HG02759 (cell line): ENCODE measurements at regions not wholly inside any gene's neighbourhood (a gene's known extent, or its start where the extent isn't known, plus 50 kb on each side); places are given as distances from the start of the nearest gene placed in this dataset.
"Not testable (repeated sequence)": the region's sequence is repeated elsewhere in the genome, so short reads cannot be mapped to it uniquely, and the experiment has no call there.

Experiments used
- ATAC-seq: cut with Tn5 transposase; IDR thresholded peaks from one replicate; pipeline ENCODE4 v1.9.1; 2021; ENCODE audit warnings: mild to moderate bottlenecking, moderate library complexity; ENCODE audit not compliant: unreplicated experiment

DNA sequence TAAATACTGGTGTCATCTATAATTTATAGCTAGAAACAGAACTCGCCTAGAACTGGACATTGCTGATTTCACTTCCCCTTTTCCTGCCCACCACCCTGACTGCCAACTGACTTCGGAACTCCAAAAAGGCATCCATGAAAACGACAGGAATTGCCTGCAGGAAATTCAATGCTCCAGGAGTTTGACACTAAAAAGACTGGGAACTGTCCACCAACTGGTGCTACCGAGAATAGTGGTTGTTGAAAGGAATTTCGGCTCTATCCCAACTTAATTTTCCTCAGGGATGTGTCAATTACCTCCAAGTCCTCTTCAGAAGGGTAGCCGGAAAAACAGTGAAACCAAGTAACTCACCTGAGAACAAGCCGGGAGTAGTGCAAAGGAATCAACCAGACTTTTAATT, 440.0 kb downstream of the PRELID2 start:
- not testable (repeated sequence) for ATAC-seq

DNA sequence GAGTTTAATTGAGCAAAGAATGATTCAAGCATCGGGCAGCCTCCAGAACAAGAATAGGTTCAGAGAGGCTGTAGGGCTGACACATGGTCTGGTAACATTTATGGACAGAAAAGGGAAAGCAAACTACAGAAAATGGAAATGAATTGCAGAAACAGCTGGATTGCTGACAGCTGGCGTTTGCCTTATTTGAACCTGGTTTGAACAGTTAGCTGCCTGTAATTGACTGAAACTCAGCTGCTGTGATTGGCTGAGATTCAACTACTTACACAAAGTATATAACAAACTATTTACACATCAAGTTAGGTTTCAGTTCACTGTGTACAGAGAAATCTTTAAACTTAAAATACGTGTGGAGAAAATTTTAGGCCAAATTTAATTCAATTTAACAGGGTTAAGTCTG, 441.7 kb downstream of the PRELID2 start:
- ATAC-seq = no peak

DNA sequence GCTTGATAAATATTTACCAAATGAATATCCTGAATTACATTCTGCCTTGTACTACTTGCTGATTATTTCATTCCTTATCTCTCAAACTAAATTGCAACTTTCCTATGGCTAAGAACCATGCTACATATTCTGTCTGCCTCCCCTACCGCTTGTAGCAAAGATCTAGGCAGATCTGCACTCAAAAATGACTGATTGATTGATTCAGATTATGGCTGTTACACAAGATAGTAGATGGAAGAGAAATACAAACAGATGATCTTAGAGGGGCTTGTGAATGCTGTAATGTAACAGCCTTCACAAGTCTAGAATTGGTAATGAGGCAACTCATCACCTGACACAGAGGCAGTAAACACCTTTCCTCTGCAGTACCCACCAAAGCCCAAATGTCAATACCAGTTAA, 446.1 kb downstream of the PRELID2 start:
- ATAC-seq = no peak

DNA sequence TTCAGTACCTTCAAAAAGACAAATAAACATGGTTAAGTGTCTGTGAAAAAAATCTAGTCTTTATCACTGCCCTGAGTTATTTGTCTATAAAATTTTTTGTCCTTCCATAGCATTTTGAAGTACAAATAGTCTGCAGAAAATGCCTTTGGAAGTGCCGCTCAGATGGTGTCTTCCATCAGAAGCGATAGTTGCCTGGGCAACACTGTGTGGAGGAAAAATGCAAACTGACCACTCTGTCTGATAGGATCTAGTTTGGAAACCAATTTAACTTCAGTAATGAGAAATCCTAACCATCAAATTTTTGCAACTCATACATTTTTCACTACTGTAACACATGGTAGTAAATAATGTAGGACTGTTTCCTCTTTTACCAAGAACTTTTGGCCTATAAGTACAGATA, 449.9 kb downstream of the PRELID2 start:
- no peak for ATAC-seq

DNA sequence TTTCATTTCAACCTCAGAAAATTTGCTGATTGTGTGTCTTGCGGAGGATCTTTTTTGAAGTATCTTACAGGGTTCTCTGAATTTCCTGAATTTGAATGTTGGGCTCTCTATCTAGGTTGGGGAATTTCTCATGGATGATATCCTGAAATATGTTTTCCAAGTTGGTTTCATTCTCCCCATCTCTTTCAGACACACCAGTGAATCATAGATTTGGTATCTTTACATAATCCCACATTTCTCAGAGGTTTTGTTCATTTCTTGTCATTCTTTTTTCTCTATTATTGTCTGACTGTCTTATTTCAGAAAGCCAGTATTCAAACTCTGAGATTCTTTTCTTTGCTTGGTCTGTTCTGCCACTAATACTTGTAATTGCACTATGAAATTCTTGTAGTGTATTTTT, 456.9 kb downstream of the PRELID2 start:
- ATAC-seq = no peak

DNA sequence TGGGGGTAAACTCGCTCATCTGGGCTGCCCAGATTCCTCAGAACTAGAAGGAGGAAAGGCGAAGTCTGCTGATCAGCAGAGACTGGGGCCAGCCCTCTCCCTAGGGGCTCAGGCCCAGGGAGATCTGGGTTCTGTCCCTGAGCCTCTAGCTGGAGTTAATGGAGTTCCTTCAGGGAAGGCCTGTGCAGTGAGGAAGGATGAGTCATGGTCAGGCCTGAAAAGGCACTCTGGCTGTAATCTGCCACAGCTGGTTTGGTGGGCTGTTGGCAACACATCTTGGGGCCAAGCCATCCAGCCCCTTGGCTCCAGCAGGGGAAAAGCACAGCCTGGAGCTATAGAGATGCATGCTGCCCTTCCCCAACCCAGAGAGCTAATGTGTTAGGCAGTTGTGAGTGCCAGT, 459.6 kb downstream of the PRELID2 start:
- no peak for ATAC-seq

DNA sequence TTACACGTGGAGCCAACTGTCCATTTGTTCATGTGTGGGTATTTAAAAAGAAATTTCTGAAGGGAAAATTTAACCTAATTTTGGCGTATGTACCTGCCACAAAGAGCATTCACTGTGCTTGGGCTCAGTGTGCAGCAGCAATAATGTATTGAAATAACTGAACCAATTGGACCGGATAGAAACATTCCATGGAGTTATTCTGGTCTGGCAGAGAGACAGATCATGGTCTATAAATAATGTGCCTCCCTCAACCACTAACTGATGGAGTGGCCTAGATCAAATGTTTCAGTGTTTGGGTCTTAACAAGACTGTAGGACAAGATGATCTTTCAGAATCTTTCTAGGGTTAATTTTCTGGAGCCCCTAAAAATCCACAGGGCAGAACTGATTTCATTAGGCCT, 469.7 kb downstream of the PRELID2 start:
- no peak for ATAC-seq

DNA sequence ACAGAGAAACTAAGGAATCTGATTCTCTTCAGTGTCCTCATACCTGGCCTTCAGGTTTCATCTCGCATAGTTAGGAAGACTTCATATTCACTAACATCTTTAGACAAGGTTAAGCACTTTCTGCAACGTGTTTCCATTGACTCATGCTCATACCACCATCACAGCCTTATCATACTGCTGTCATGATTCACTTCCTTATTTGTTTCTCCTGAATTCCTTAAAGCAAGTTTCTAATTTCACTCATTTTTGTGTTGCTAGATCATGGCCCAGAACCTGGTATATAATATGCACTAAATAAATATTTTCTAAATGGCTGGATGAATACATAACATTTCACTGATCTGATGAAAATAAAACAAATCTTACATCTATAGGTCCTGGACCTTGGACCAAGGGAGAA, 472.9 kb downstream of the PRELID2 start:
- ATAC-seq = no peak

DNA sequence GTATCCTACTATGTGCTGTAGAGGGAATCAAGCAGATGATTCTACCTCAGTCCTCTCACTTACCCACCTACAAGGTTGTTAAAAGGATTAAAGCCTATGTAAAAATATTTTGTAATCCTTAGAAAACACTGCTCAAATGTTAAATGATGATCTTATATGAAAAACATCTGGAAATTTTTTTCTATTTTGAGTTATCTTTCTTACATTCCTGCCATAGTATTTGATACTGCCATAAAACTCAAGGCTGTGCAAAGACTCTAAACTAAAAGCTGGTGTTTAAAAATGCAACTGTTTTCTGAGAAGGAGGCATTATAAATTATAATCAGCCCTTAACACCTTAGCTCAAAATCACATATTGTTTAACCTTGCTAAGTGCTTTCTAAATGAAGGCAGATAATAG, 474.2 kb downstream of the PRELID2 start:
- ATAC-seq = no peak

DNA sequence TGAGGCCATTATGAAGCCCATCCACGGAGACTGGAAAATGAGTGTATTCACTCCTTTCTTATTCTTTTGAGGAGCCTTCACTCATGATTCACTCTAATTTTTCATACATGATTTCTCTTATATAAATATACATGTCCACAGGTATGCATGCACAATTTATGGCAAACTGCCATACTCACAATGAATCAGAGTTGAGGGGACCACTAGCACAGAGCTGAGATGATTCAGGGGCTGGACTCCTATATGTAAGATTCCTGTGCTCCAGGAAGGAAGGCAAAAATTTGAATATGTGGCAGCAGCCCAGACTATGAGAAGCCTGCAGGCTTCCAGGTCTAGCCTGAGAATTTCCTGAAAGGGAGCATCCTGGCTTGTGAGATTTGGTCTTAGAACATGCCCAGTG, 484.6 kb downstream of the PRELID2 start:
- no peak for ATAC-seq

DNA sequence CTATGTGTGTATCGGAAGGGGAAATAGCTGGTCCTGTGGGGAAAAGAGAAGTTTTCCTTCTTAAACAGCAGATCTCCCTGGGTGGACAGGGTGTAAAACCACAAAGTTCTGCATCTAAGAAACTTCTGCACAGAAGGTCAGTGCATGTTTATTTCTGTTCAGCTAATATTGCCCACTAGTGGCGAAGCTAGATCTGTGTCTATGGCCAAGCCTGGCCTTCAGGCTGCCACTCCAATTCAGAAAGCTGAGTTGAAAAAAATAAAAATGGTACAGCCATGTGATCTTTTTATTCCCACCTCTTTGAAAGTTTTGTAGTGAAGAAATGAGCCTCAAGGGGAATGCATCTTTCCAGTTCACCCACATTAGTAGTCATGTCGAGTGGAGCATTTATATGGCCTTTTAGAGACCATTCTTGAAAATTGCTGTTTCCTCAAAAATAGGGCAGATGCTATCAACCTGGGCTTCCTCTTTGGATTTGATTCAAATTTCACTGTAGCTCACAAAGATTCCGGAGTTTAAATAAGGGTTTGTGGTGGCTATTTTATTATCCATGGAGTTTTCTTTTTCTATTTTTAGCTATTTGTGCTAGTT, 488.0 kb downstream of the PRELID2 start:
- ATAC-seq = peak; percentile 62

DNA sequence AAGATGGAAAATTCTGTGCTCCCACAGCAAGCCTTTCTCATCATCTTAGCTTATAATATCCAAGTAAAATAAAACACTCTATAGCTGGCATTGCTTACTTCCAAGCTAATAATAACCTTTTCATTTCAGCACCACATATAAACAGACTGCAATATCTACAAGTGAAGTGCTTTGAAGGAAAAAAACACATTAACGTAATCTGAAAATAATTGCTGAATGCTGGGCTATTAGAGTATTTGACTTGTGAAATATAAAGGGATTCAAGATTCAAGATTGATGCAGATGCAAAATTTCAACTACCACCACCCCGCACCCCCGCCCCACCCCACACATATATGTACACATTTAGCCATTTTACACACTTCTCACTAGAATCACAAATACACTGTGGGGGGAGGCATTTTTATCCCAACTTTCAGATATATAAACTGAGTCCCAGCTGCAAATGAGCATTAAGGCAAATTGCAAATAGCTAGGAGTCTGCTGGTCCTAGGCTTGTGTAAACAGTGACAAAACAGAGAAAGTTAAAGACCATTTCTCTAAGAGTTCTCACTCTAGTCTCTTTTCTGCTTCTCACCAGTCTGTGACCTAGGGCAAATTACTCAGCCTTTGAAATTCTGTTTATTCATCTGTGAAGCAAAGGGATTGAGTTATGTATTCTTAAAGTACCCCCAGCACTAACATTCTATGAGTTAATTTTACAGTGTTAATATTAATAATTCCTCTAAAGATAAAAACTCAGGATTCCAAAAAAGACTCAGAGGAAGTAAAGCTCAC, 489.4 kb downstream of the PRELID2 start:
- ATAC-seq = no peak

DNA sequence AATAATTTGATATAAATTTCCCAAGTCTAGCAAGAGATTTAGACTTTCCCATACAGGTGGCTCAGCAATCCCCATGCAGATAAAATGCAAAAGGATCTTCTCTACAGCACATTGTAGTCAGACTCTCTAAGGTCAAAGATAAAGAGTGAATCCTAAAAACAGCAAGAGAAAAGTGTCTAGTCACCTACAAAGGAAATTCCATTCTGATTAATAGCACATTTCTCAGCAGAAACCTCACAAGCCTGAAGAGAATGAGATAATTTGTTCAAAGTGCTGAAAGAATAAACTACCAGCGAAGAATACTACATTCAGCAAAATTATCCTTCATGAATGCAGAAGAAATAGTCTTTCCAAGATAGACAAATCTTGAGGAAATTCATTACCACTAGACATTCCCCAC, 493.3 kb downstream of the PRELID2 start:
- ATAC-seq = no peak

DNA sequence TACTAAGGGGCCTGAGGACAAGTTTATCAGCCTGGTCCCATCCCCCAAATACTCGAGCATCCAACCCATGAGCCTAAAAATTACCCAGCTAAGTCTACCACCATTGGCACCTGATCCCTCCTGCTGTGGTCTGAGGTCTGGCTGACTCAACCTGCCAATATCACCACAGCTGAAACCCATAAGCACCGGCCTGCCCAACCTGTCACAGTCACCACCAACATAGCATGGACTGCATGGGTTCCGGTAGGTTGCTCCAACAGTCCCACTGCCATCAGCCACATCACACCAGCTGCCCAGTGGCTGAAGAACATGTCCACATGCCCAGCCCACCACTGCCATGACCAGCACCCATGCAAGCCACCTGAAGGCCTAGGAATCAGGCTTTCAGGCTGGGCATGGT, 495.0 kb downstream of the PRELID2 start:
- ATAC-seq = no peak

DNA sequence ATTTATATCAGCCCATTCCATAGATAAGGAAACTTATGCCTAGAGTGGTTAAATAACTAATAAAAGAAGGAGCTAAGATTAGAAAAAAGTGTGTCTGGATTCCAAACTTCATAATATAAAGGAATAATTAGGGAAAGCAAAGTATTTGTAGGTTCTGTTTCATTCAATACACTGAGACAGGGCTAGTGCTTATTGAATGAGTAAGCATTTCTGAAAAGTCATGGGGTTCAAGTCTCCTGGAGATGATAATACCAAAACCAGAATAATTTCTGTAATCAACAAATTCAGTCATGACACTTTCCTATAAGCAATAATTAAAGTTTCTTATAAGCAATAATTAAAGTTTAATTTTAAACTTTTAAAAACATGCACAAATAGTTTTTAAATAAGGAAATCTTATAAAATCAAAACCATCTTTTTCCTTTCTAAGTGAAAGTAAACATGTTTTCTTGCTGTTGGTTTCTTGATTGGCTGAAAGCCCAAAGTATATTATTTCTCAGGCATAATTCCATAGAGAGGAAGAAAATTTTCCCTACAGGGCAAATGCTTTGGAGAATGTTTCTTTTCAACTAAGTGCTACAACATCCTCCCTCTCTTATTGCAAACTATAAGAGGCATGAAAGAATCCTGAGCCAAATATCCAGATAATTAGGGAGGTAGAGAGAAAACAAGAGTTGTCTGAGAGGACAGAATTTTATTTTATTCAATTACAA, 510.2 kb downstream of the PRELID2 start:
- no peak for ATAC-seq

DNA sequence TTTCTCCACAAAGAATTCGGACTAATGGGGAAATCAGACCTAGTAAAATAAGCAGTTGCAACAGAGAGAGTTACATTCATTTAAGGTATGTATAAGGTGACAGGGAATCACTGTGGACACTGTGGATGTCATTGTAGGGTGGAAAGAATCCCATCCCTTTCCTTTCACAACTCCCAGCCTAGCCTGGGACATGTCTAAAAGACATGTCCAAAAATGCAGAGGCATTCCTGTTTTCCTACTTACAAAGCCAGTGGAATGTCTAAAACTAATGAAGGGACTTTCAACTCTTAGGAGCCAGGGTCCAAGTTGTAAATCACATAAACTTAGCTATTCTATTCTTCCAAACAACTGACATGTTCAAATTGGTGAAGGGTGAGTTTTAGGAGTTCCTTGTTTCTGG, 511.0 kb downstream of the PRELID2 start:
- no peak for ATAC-seq

DNA sequence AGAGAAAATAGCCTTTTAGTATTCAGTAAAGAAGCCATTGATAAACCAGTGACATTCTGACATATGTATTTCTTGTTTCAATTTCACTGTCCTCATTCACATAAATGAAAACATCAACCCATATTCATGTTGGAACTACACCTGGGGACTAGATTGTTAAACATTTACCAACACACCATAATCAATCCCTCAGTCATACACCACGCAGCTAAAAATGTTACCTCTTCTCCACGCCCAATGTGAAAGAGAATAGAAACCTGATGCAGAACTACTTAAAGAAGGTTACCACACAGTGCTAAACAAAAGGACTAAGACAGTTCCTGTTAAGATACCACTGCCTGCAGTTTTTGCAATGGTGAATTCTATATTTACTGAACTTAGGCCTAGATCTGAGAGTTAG, 518.9 kb downstream of the PRELID2 start:
- ATAC-seq = peak; percentile 89

DNA sequence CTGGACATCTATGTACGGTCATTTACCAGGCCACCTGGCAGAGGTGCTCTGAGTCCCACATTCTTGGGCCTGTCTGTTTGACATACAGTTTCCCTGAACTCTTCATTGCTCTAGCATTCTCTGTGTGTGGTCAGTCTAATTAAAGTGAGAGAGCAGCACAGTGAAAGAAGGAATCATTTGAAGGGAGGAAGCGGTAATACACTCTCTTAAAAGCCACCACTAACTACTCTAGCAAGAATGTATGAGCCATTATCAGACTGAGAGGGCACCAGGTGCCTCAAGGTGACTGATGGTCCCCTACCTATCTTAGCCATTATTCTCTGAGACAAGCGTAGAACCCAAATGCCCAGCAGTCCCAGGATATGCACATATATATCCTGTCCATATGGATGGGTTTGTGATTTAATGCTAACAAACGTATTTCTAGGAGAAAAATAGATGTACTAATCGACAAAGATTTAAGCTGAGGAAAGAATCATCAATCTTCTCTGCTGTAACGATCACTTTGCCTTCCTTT, 527.2 kb downstream of the PRELID2 start:
- ATAC-seq = no peak

DNA sequence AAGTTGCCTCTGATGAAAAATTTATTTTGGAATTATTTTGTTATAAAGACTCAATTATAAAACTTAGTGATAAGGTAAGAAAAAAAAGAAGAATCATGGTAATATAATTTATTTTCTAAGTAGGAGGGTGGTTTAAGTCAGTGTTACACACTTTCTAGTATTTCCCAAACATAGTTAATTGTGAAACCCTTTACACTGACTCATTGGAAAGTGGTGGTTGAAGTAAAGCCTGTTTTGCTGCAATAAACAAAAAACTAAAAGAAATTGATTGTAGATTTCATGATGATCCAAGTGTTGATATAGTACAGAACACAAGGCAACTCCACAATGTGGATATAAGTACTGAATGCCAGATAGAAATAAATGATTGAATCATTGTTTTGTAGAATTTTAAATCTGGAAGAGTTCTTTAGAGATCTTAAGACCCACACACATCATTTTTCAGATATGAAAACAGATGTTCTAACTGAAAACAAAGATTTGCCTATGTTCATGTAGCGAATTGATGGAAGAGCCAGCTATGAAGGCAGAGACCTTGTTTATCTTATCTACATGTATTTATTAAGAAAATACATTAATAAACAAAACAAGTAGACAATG, 539.8 kb downstream of the PRELID2 start:
- ATAC-seq = no peak

DNA sequence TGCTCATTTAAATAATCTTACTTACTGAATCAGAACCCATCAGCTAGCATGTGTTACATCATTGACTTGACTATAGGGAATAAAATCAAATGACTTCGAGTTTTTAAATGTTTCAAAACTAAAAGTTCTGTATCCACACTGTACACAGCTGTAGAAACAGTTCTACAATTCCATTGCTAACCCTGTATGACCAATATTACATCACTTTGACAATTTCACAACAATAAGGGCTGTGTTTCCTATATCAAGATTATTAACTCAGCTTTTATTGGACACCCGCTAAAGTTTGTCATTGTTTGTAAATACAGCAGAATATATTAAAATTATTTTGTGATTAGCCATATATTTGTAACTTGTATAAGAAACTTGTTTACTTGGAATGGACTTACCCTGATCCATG, 540.8 kb downstream of the PRELID2 start:
- no peak for ATAC-seq

DNA sequence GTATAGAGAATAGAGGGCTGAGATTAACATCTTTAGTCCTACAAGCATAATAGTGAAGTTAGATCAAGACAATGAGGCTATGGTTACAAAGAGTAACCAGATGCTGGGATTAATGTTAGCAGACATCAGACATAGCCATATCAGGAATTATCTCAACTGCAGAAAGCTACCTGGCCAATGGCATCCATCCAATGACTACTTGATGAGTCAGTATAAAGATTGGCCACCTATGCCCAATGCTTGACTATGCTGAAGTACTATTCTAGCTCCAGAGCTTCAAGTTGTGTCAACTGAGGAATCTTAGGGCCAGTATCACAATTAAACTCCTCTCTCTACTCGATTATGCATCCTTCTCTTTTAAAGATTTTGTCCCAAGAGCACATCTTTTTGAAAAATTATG, 541.4 kb downstream of the PRELID2 start:
- no peak for ATAC-seq

DNA sequence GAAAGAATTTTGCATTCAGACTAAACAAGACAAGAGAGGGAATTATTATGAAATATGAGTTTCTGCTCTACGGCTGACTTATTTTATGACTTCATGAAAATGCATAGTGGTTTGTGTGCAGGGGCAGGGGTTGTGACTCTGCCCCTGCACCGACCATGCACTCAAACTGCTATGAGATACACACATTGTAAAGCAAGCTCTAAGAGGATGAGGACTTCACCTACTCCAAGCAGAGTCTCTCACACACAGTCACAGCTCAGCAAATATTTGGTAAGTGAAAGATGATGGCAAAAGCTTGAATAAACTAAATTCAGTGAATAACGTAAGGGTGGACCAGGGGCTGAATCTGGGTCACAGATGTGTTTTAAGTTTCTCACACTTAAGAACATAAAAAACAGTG, 542.9 kb downstream of the PRELID2 start:
- no peak for ATAC-seq
